Stomach (tissue), 4 donors: ENCODE measurements at regions not wholly inside any gene's neighbourhood (a gene's known extent, or its start where the extent isn't known, plus 50 kb on each side); places are given as distances from the start of the nearest gene placed in this dataset.
"Not testable (repeated sequence)": the region's sequence is repeated elsewhere in the genome, so short reads cannot be mapped to it uniquely, and the experiment has no call there.

Experiments used
- CTCF ChIP-seq, 7 experiments: fragments of 450-650 bp in 4 of 7; fragments of 200-600 bp in 3 of 7; sonication (generic) in 3 of 7; IDR thresholded peaks; one replicate each; pipeline ENCODE4 v1.5.1; 2016 to 2019; ENCODE audit warnings: antibody characterized with exemption in 7 of 7, control low read depth in 2 of 7, mild to moderate bottlenecking in 1 of 7
- EP300 ChIP-seq: sonication (generic); formaldehyde crosslinking; IDR thresholded peaks from one replicate; pipeline ENCODE4 v1.6.1; 2017; ENCODE audit warnings: antibody characterized with exemption
- POLR2A ChIP-seq, 4 donors: fragments of 450-650 bp; IDR thresholded peaks; one replicate each; pipeline ENCODE4 v1.6.1; 2016; ENCODE audit warnings: antibody characterized with exemption in 4 of 4, control low read depth in 2 of 4, mild to moderate bottlenecking in 1 of 4, moderate library complexity in 1 of 4

GRCh38 chr6:49274809-49275769 is 188.0 kb downstream of the MMUT start:
- TF ChIP-seq EP300; CTCF (IDR thresholded peaks at IDR 0.05); POLR2A (IDR thresholded peaks at IDR 0.05): not testable (repeated sequence)
